ENCODE measurements at regions not wholly inside any gene's neighbourhood (a gene's known extent, or its start where the extent isn't known, plus 50 kb on each side); places are given as distances from the start of the nearest gene placed in this dataset.

DNA sequence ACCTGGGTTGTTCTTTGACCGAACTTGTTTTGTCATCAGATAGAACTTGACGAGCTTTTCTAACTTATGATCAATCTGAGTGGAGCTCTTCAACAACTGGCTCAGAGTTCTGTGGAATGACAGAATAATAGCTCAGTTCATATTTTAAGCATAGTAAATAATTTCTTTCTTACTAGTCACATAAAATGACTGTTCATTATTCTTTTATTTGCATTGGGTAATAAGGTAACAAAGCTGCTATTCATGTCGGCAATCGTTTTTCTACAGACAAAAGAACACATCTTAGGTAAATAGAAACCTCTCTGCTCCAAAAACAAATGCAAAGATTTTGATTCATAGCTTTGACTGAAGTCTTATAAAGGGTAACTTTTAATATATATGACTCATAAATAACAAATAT is 57.3 kb upstream of the CXCL8 start:
- peak overlapping the region in 1 of 2 experiments; percentile 53; a peak in 2 of 4 replicates for H3K27ac ChIP-seq (ENCODE audit: low read depth in 2 of 2, low read length in 1 of 2)
- peaks cover 47% of the 10 kb centered on the region for H3F3A ChIP-seq (replicated peaks; ENCODE audit: insufficient read depth)
- CTCF ChIA-PET: no interaction called here
- no peak overlapping the region for H3K9ac ChIP-seq
- no peaks in the 10 kb centered on the region for H3K27me3 ChIP-seq (ENCODE audit: insufficient read depth)
- H2AFZ ChIP-seq (ENCODE audit: low read depth): no peak overlapping the region
- no peak for DNase-seq
- no peaks in the 10 kb centered on the region for H3K36me3 ChIP-seq (replicated peaks in 1 of 2; ENCODE audit: control insufficient read depth in 1 of 2, insufficient read depth in 2 of 2, low read length in 1 of 2)
- no peaks in the 10 kb centered on the region for H3K9me3 ChIP-seq
- no peaks in the 10 kb centered on the region for H3K9me2 ChIP-seq
- H4K20me1 ChIP-seq (ENCODE audit: insufficient read depth): no peaks in the 10 kb centered on the region
- H3K4me2 ChIP-seq: no peak overlapping the region
- TF ChIP-seq RFX5 (IDR thresholded peaks at IDR 0.05; ENCODE audit: low read length) (no peak), CHD2 (IDR thresholded peaks at IDR 0.05; ENCODE audit: low read length, partially characterized antibody) (no peak), SMC3 (IDR thresholded peaks at IDR 0.05; ENCODE audit: low read depth, low read length) (no peak), TCF12 (IDR thresholded peaks at IDR 0.05) (no peak), SIN3A (IDR thresholded peaks at IDR 0.05; ENCODE audit: borderline replicate concordance, low read depth, low read length) (no peak), GABPA (IDR thresholded peaks at IDR 0.05; ENCODE audit: low read depth) (no peak), EZH2phosphoT487 (IDR thresholded peaks at IDR 0.05; ENCODE audit: borderline replicate concordance, low read depth) (no peak), POLR2AphosphoS5 (IDR thresholded peaks at IDR 0.05; ENCODE audit: low read depth, low read length) (no peak), FOXM1 (IDR thresholded peaks at IDR 0.05; ENCODE audit: low read depth) (no peak)
- TF ChIP-seq, protein P1, sequence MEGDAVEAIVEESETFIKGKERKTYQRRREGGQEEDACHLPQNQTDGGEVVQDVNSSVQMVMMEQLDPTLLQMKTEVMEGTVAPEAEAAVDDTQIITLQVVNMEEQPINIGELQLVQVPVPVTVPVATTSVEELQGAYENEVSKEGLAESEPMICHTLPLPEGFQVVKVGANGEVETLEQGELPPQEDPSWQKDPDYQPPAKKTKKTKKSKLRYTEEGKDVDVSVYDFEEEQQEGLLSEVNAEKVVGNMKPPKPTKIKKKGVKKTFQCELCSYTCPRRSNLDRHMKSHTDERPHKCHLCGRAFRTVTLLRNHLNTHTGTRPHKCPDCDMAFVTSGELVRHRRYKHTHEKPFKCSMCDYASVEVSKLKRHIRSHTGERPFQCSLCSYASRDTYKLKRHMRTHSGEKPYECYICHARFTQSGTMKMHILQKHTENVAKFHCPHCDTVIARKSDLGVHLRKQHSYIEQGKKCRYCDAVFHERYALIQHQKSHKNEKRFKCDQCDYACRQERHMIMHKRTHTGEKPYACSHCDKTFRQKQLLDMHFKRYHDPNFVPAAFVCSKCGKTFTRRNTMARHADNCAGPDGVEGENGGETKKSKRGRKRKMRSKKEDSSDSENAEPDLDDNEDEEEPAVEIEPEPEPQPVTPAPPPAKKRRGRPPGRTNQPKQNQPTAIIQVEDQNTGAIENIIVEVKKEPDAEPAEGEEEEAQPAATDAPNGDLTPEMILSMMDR (IDR thresholded peaks at IDR 0.05): no peak
- TF ChIP-seq, protein P2, sequence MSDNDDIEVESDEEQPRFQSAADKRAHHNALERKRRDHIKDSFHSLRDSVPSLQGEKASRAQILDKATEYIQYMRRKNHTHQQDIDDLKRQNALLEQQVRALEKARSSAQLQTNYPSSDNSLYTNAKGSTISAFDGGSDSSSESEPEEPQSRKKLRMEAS (IDR thresholded peaks at IDR 0.05; ENCODE audit: low read depth): no peak
- TF ChIP-seq, protein P3, sequence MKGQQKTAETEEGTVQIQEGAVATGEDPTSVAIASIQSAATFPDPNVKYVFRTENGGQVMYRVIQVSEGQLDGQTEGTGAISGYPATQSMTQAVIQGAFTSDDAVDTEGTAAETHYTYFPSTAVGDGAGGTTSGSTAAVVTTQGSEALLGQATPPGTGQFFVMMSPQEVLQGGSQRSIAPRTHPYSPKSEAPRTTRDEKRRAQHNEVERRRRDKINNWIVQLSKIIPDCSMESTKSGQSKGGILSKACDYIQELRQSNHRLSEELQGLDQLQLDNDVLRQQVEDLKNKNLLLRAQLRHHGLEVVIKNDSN (IDR thresholded peaks at IDR 0.05; ENCODE audit: borderline replicate concordance, low read depth): no peak
- H3K4me3 ChIP-seq (ENCODE audit: low read depth in 2 of 2, low read length in 1 of 2): no peak overlapping the region
- H3K79me2 ChIP-seq (ENCODE audit: insufficient read depth): no peaks in the 10 kb centered on the region
- POLR2A ChIA-PET: no interaction called here
- peaks cover 0 to 17% of the 10 kb centered on the region in 2 experiments; a peak in 2 of 4 replicates for H3K4me1 ChIP-seq (ENCODE audit: control insufficient read depth in 1 of 2, insufficient read depth in 2 of 2, low read depth in 1 of 2, low read length in 1 of 2)
- 24% methylated on average over 4 of the region's 4 CpGs for WGBS (ENCODE audit: low lambda C conversion rate)

DNA sequence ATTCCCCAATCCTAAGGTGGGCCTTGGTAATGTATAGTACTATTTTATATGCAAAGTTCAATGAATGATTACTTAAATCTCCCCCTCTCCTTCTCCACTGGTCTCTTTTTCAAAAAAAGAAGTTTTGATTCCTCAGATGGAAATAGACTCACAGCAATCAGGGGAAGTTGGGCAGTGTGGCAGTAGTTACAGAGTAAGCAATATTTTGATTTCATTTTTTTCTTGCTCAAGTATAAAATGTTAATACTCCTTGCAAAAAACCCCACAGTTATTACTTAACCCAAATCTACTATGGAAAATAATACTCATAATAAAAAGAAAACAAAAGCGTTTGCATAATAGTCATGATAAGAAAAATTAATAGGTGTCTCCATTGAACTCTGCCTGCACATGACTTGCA is 56.9 kb upstream of the CXCL8 start:
- Histone ChIP-seq H4K20me1 (ENCODE audit: insufficient read depth) (no peaks in the 10 kb centered on the region), H3K36me3 (replicated peaks in 1 of 2; ENCODE audit: control insufficient read depth in 1 of 2, insufficient read depth in 2 of 2, low read length in 1 of 2) (no peaks in the 10 kb centered on the region), H3F3A (replicated peaks; ENCODE audit: insufficient read depth) (peaks cover 47% of the 10 kb centered on the region), H3K4me1 (ENCODE audit: control insufficient read depth in 1 of 2, insufficient read depth in 2 of 2, low read depth in 1 of 2, low read length in 1 of 2) (peaks cover 0 to 17% of the 10 kb centered on the region in 2 experiments; a peak in 2 of 4 replicates), H3K27me3 (ENCODE audit: insufficient read depth) (no peaks in the 10 kb centered on the region), H3K9me3 (no peaks in the 10 kb centered on the region), H3K4me2 (no peak overlapping the region), H3K79me2 (ENCODE audit: insufficient read depth) (no peaks in the 10 kb centered on the region), H3K9ac (no peak overlapping the region), H3K4me3 (ENCODE audit: low read depth in 2 of 2, low read length in 1 of 2) (no peak overlapping the region), H2AFZ (ENCODE audit: low read depth) (no peak overlapping the region), H3K9me2 (no peaks in the 10 kb centered on the region), H3K27ac (ENCODE audit: low read depth in 2 of 2, low read length in 1 of 2) (peak overlapping the region in 1 of 2 experiments; percentile 53; a peak in 2 of 4 replicates)
- POLR2A ChIA-PET: no interaction called here
- CTCF ChIA-PET: interaction anchor here (0.6 kb wide), 1 partner anchor 10 kb away, joined by 3 read pairs; no protein-coding TSS in a partner anchor
- TF ChIP-seq, protein P4, sequence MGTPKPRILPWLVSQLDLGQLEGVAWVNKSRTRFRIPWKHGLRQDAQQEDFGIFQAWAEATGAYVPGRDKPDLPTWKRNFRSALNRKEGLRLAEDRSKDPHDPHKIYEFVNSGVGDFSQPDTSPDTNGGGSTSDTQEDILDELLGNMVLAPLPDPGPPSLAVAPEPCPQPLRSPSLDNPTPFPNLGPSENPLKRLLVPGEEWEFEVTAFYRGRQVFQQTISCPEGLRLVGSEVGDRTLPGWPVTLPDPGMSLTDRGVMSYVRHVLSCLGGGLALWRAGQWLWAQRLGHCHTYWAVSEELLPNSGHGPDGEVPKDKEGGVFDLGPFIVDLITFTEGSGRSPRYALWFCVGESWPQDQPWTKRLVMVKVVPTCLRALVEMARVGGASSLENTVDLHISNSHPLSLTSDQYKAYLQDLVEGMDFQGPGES (IDR thresholded peaks at IDR 0.05; ENCODE audit: low read depth, low read length): no peak
- TF ChIP-seq, protein P3 (IDR thresholded peaks at IDR 0.05; ENCODE audit: borderline replicate concordance, low read depth): no peak
- 35% methylated on average over 1 of the region's 1 CpG for WGBS (ENCODE audit: low lambda C conversion rate)
- no peak for DNase-seq
